ENCODE measurements at regions not wholly inside any gene's neighbourhood (a gene's known extent, or its start where the extent isn't known, plus 50 kb on each side); places are given as distances from the start of the nearest gene placed in this dataset.

DNA sequence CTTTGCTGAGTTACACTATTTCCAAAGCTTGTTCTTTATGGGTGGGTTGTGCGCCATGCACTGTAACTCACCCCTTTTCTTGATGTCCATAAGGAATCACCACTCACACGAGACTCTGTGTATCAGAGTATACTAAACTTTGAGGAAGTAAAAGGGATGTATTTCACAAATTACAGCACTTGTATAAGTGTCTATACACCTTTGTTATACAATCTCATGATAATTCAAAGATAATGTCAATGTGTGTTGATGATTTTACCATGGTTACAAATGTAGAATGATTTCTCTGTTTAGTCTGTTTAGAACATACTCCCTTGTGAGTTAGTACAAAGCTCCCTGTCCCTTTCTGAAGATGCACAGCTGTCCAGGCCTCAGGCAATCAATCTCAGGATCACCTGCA lies 922.2 kb upstream of the MAP3K7 start:
- no peak for TF ChIP-seq CTCF (IDR thresholded peaks at IDR 0.05; ENCODE audit: poor library complexity, severe bottlenecking)
- TF ChIP-seq RAD21 (conservative IDR thresholded peaks at IDR 0.05) = no peak
- TF ChIP-seq EP300 (conservative IDR thresholded peaks at IDR 0.05; ENCODE audit: poor library complexity, severe bottlenecking) = no peak
- no peak for TF ChIP-seq POLR2AphosphoS5 (IDR thresholded peaks at IDR 0.05)
- no peak for TF ChIP-seq SMC3 (conservative IDR thresholded peaks at IDR 0.05; ENCODE audit: poor library complexity)
- TF ChIP-seq EZH2 (IDR thresholded peaks at IDR 0.05; ENCODE audit: borderline replicate concordance, insufficient read depth, low read length, poor library complexity, severe bottlenecking) = no peak
